ENCODE measurements at regions not wholly inside any gene's neighbourhood (a gene's known extent, or its start where the extent isn't known, plus 50 kb on each side); places are given as distances from the start of the nearest gene placed in this dataset.

- Histone ChIP-seq H3K27ac (ENCODE audit: low read length) (no peak overlapping the region), H2AFZ (ENCODE audit: low read depth, low read length) (no peak overlapping the region), H3K36me3 (ENCODE audit: insufficient read depth, low read length) (no peaks in the 10 kb centered on the region), H3K4me3 (ENCODE audit: low read depth in 1 of 2, low read length in 2 of 2) (no peak overlapping the region), H3K9ac (ENCODE audit: low read depth, low read length) (no peak overlapping the region), H4K20me1 (ENCODE audit: insufficient read depth, low read length) (no peaks in the 10 kb centered on the region), H3K4me2 (ENCODE audit: insufficient read depth, low read length) (no peak overlapping the region), H3K4me1 (ENCODE audit: insufficient read depth, low read length) (no peaks in the 10 kb centered on the region), H3K79me2 (ENCODE audit: insufficient read depth, low read length) (no peaks in the 10 kb centered on the region), H3K9me3 (ENCODE audit: insufficient read depth, low read length, severe bottlenecking) (peaks cover 5% of the 10 kb centered on the region), H3K27me3 (ENCODE audit: insufficient read depth, low read length, poor library complexity) (no peaks in the 10 kb centered on the region)
- no peak for ATAC-seq (ENCODE audit: insufficient read depth, low read depth)
- TF ChIP-seq EZH2 (IDR thresholded peaks at IDR 0.05; ENCODE audit: borderline replicate concordance, low read depth, low read length, severe bottlenecking) (no peak), CTCF (IDR thresholded peaks at IDR 0.05; ENCODE audit: borderline replicate concordance, extremely low read depth, low read length, poor library complexity, severe bottlenecking) (no peak)
- DNase-seq, result no peak
Observed at GRCh38 chr6:20350215-20350614, 51.5 kb upstream of the E2F3 start.

GRCh38 chr6:20351534-20351933 lies 50.1 kb upstream of the E2F3 start:
- no peak for ATAC-seq (ENCODE audit: insufficient read depth, low read depth)
- TF ChIP-seq EZH2 (IDR thresholded peaks at IDR 0.05; ENCODE audit: borderline replicate concordance, low read depth, low read length, severe bottlenecking), result no peak
- no peak for TF ChIP-seq CTCF (IDR thresholded peaks at IDR 0.05; ENCODE audit: borderline replicate concordance, extremely low read depth, low read length, poor library complexity, severe bottlenecking)
- DNase-seq, result no peak

More at GRCh38 chr6:20351534-20351933, 50.1 kb upstream of the E2F3 start:
- H3K27ac ChIP-seq (ENCODE audit: low read length), result no peak overlapping the region
- H3K36me3 ChIP-seq (ENCODE audit: insufficient read depth, low read length), result no peaks in the 10 kb centered on the region
- no peak overlapping the region for H3K9ac ChIP-seq (ENCODE audit: low read depth, low read length)
- H2AFZ ChIP-seq (ENCODE audit: low read depth, low read length), result no peak overlapping the region
- no peaks in the 10 kb centered on the region for H3K4me1 ChIP-seq (ENCODE audit: insufficient read depth, low read length)
- peaks cover 5% of the 10 kb centered on the region for H3K9me3 ChIP-seq (ENCODE audit: insufficient read depth, low read length, severe bottlenecking)
- H3K27me3 ChIP-seq (ENCODE audit: insufficient read depth, low read length, poor library complexity), result no peaks in the 10 kb centered on the region
- no peaks in the 10 kb centered on the region for H3K79me2 ChIP-seq (ENCODE audit: insufficient read depth, low read length)
- no peak overlapping the region for H3K4me2 ChIP-seq (ENCODE audit: insufficient read depth, low read length)
- no peak overlapping the region for H3K4me3 ChIP-seq (ENCODE audit: low read depth in 1 of 2, low read length in 2 of 2)
- no peaks in the 10 kb centered on the region for H4K20me1 ChIP-seq (ENCODE audit: insufficient read depth, low read length)

Measured in DND-41 (cell line).